ENCODE measurements at regions not wholly inside any gene's neighbourhood (a gene's known extent, or its start where the extent isn't known, plus 50 kb on each side); places are given as distances from the start of the nearest gene placed in this dataset.

DNA sequence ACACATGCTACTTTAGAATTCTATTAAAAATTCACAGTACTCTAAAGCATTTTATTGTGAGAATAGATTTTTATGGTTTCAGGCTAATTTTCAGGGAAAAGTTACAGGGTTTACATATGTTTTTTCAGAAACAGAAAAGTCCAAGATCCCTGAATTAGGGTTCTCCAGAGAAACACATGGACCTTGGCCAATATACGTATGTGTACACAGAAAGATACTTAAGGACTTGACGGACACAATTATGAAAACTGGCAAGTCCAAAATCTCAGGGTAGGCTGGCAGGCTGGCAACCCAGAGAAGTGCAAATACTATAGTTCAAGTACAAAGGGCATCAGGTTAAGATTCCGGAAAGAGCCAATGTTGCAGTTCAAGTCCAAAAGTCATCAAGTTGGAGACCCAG lies 1897.8 kb upstream of the PCDH10 start:
- DNase-seq (ENCODE audit: low read depth), result no peak
- no peaks in the 10 kb centered on the region for H3K27me3 ChIP-seq (ENCODE audit: control insufficient read depth, insufficient read depth, low read length)
- H3K36me3 ChIP-seq (ENCODE audit: control insufficient read depth, insufficient read depth, low read length), result no peaks in the 10 kb centered on the region
- FAIRE-seq, result no peak
- TF ChIP-seq, protein P1, sequence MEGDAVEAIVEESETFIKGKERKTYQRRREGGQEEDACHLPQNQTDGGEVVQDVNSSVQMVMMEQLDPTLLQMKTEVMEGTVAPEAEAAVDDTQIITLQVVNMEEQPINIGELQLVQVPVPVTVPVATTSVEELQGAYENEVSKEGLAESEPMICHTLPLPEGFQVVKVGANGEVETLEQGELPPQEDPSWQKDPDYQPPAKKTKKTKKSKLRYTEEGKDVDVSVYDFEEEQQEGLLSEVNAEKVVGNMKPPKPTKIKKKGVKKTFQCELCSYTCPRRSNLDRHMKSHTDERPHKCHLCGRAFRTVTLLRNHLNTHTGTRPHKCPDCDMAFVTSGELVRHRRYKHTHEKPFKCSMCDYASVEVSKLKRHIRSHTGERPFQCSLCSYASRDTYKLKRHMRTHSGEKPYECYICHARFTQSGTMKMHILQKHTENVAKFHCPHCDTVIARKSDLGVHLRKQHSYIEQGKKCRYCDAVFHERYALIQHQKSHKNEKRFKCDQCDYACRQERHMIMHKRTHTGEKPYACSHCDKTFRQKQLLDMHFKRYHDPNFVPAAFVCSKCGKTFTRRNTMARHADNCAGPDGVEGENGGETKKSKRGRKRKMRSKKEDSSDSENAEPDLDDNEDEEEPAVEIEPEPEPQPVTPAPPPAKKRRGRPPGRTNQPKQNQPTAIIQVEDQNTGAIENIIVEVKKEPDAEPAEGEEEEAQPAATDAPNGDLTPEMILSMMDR (IDR thresholded peaks at IDR 0.05; ENCODE audit: insufficient read depth, low read length, severe bottlenecking), result no peak
- H3K4me3 ChIP-seq (ENCODE audit: low read depth, low read length), result no peak overlapping the region

DNA sequence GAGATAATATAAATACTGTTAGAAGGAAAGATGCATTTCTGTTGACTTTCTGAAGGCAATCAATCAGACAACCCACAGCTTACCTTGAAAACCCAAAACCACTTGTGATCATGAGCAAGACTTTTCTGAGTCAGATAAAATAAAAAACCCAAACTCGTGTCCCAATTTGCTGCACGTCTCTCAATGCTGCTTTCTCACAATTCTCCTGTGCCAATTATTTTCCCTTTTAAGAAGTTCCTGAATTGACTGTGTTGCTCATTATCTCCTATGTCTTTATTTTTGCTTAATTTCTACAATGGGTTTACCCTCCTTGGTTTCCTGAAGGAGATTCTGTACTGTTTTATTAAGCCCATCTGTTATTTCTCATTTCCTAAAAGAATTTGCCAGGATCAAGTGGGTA lies 1891.9 kb upstream of the PCDH10 start:
- no peaks in the 10 kb centered on the region for H3K27me3 ChIP-seq (ENCODE audit: control insufficient read depth, insufficient read depth, low read length)
- no peak for FAIRE-seq
- TF ChIP-seq, protein P1 (IDR thresholded peaks at IDR 0.05; ENCODE audit: insufficient read depth, low read length, severe bottlenecking), result no peak

DNA sequence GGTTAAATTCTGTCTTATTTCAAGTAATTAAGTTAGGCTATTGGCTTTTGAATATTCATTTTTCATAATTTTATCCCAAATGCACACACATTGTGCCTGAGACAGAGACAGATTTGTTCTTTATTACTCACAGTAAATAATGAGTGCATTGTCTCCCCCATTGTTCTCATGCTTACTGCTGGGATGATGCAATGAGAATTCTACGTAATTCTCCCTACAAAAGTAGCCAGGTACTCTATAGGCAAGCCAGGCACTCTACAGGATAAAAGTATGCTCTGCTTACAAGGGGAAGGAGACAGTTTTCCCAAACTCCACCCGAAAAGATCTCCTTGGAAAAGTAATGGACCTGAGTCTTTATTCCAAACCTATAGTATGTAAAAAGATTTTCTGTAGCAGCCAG lies 1890.7 kb upstream of the PCDH10 start:
- no peak for FAIRE-seq
- Histone ChIP-seq H3K4me3 (ENCODE audit: low read depth, low read length) (no peak overlapping the region), H3K27me3 (ENCODE audit: control insufficient read depth, insufficient read depth, low read length) (no peaks in the 10 kb centered on the region), H3K36me3 (ENCODE audit: control insufficient read depth, insufficient read depth, low read length) (no peaks in the 10 kb centered on the region)
- DNase-seq (ENCODE audit: low read depth), result no peak
- TF ChIP-seq, protein P1 (IDR thresholded peaks at IDR 0.05; ENCODE audit: insufficient read depth, low read length, severe bottlenecking), result no peak

More for the DNA sequence above, 1891.9 kb upstream of the PCDH10 start:
- Histone ChIP-seq H3K36me3 (ENCODE audit: control insufficient read depth, insufficient read depth, low read length) (no peaks in the 10 kb centered on the region), H3K4me3 (ENCODE audit: low read depth, low read length) (no peak overlapping the region)
- no peak for DNase-seq (ENCODE audit: low read depth)

DNA sequence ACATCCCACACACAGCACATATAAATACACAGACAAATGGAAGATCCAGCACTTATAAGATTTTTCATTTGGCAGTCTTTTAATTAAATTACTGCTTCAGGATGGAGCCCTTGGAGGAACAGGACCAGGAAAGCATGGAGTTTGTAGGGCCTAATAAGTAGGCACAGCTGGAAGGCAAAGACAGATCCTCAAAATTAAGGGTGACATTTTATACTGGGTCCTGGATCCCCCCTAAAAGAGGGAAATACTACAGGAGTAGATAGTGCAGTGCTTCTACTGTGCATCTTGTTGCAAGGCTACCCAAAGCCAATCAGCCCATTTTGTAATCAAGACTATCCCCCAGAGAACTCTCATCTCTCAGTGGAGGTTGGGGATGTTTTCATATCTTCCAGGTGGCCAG lies 1860.7 kb upstream of the PCDH10 start:
- Histone ChIP-seq H3K27me3 (ENCODE audit: control insufficient read depth, insufficient read depth, low read length) (no peaks in the 10 kb centered on the region), H3K4me3 (ENCODE audit: low read depth, low read length) (no peak overlapping the region), H3K36me3 (ENCODE audit: control insufficient read depth, insufficient read depth, low read length) (no peaks in the 10 kb centered on the region)
- TF ChIP-seq, protein P1 (IDR thresholded peaks at IDR 0.05; ENCODE audit: insufficient read depth, low read length, severe bottlenecking), result no peak
- FAIRE-seq, result no peak
- DNase-seq (ENCODE audit: low read depth), result no peak

DNA sequence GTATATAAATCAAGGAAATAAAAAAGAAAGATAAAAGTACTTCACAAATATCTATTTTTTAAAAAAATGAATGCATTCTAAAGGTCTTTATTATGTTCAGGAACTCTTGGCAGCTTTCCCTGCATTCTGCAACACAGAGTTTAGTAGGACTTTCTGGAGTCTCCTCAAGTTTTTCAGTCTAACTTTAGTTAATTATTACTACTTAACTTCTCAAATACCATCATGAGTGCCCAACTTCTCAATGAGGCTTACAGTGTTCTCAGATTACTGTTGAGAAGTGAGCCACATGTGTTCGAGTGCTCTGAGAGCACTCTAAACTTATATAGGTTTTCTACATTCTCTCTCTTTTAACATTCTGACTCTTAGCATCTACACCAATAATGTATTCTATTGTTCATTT lies 1852.9 kb upstream of the PCDH10 start:
- FAIRE-seq (no peak), DNase-seq (ENCODE audit: low read depth) (no peak)
- TF ChIP-seq, protein P1 (IDR thresholded peaks at IDR 0.05; ENCODE audit: insufficient read depth, low read length, severe bottlenecking), result no peak
- no peaks in the 10 kb centered on the region for H3K36me3 ChIP-seq (ENCODE audit: control insufficient read depth, insufficient read depth, low read length)
- H3K4me3 ChIP-seq (ENCODE audit: low read depth, low read length), result no peak overlapping the region
- no peaks in the 10 kb centered on the region for H3K27me3 ChIP-seq (ENCODE audit: control insufficient read depth, insufficient read depth, low read length)

DNA sequence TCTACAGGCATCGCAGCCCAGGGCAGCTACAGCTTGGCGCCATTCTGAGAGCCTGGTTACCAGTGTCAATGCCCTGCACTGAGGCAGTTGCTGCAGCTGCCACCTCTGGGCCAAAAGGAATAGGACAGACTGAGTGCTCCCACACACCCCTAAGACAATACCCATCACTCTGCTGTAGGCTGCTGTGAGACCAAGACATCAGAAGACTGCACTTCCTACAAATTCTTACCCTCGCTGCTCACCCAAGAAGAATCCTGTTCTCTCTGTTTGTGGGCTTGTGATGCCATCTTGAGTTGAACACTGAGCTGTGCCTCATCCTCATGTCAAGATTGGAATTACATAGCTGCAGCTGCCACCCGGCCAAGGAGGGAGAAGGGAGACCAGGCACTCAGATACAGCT lies 1847.0 kb upstream of the PCDH10 start:
- TF ChIP-seq, protein P1 (IDR thresholded peaks at IDR 0.05; ENCODE audit: insufficient read depth, low read length, severe bottlenecking), result no peak
- no peaks in the 10 kb centered on the region for H3K36me3 ChIP-seq (ENCODE audit: control insufficient read depth, insufficient read depth, low read length)
- no peaks in the 10 kb centered on the region for H3K27me3 ChIP-seq (ENCODE audit: control insufficient read depth, insufficient read depth, low read length)
- H3K4me3 ChIP-seq (ENCODE audit: low read depth, low read length), result no peak overlapping the region
- no peak for DNase-seq (ENCODE audit: low read depth)
- FAIRE-seq, result no peak
